Ovary (tissue), 3 donors: ENCODE measurements at regions not wholly inside any gene's neighbourhood (a gene's known extent, or its start where the extent isn't known, plus 50 kb on each side); places are given as distances from the start of the nearest gene placed in this dataset.

Experiments
- POLR2A ChIP-seq: fragments of 450-650 bp; IDR thresholded peaks from one replicate; pipeline ENCODE4 v1.6.1; 2017; ENCODE audit warnings: antibody characterized with exemption, mild to moderate bottlenecking, moderate library complexity
- TF ChIP-seq, protein P1 (sequence below), 3 donors: fragments of 450-650 bp in 2 of 3; fragments of 200-600 bp in 1 of 3; IDR thresholded peaks; one replicate each; pipeline versions ENCODE4 v1.5.1 to v1.8.0; 2016 to 2022; ENCODE audit warnings: antibody characterized with exemption in 3 of 3, mild to moderate bottlenecking in 1 of 3
- donor health status: DM: no; HTN: no; CAD: no.

DNA sequence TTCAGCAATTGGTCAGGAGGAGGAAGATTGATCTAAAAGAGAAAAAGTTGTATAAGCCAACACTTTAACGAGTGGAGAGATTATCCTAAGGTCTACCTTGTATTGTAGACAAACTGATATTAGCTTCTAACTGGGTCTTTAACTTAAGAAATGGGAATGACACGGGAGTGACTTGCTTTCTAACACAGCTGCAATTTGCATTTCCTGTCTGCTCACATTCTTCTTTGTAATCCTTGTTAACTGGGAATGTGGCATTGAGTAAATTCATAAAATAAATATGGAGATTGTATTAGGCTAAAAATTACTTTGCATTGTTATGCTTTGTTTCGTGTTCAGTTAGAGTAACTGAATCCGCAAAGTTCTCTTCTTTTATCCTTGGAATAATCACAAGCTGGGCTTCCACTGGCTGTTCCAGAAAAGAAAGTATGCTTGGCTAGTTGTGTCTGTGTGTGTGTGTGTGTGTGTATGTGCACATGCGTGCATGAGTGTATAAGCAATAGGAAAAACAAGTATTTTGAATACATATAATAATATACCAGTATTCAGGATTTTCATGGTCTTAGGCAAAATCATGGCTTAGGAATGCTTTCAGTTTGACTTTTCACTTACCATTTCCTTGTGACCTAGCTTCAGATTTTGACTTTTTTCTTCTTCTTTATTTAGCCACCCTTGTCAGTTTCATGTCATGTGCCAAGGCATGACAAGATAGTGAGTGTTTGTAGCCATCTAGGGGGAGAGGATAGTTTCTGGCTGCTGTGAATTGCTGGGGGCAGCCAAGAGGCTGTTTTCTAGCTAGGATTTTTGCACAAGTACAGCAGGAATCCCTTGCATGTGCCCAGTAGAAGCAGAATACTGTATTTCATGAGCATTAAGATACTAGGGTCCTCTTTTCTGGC, 54.5 kb upstream of the FZD8 start:
- TF ChIP-seq, protein P1, sequence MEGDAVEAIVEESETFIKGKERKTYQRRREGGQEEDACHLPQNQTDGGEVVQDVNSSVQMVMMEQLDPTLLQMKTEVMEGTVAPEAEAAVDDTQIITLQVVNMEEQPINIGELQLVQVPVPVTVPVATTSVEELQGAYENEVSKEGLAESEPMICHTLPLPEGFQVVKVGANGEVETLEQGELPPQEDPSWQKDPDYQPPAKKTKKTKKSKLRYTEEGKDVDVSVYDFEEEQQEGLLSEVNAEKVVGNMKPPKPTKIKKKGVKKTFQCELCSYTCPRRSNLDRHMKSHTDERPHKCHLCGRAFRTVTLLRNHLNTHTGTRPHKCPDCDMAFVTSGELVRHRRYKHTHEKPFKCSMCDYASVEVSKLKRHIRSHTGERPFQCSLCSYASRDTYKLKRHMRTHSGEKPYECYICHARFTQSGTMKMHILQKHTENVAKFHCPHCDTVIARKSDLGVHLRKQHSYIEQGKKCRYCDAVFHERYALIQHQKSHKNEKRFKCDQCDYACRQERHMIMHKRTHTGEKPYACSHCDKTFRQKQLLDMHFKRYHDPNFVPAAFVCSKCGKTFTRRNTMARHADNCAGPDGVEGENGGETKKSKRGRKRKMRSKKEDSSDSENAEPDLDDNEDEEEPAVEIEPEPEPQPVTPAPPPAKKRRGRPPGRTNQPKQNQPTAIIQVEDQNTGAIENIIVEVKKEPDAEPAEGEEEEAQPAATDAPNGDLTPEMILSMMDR (IDR thresholded peaks at IDR 0.05) = no peak
- no peak for TF ChIP-seq POLR2A
